ENCODE measurements at regions not wholly inside any gene's neighbourhood (a gene's known extent, or its start where the extent isn't known, plus 50 kb on each side); places are given as distances from the start of the nearest gene placed in this dataset.

GRCh38 chr20:52382933-52383332 lies 191.4 kb upstream of the ZFP64 start (continued):
- TF ChIP-seq CUX1 (IDR thresholded peaks at IDR 0.05; ENCODE audit: insufficient replicate concordance, low read depth, low read length), result no peak

GRCh38 chr20:52379723-52380336 lies 188.3 kb upstream of the ZFP64 start:
- POLR2A ChIA-PET, result no interaction called here
- Histone ChIP-seq H3K4me3 (no peak overlapping the region), H3K79me2 (ENCODE audit: control insufficient read depth, insufficient read depth, low read length) (no peaks in the 10 kb centered on the region), H3K36me3 (ENCODE audit: control insufficient read depth in 2 of 2, insufficient read depth in 2 of 2, low read length in 1 of 2) (no peaks in the 10 kb centered on the region), H3K9me3 (replicated peaks; ENCODE audit: control insufficient read depth, insufficient read depth, low read length) (no peaks in the 10 kb centered on the region), H3K4me1 (ENCODE audit: control insufficient read depth, insufficient read depth, low read length) (no peaks in the 10 kb centered on the region), H3K27me3 (replicated peaks in 1 of 2; ENCODE audit: control insufficient read depth in 2 of 2, insufficient read depth in 2 of 2, low read length in 1 of 2) (no peaks in the 10 kb centered on the region), H3K27ac (ENCODE audit: control insufficient read depth, insufficient read depth) (no peak overlapping the region), H3K4me2 (ENCODE audit: control insufficient read depth, insufficient read depth) (no peak overlapping the region), H3K9ac (ENCODE audit: control insufficient read depth, insufficient read depth, low read length) (no peak overlapping the region), H2AFZ (ENCODE audit: control insufficient read depth, low read depth, low read length) (no peak overlapping the region), H4K20me1 (ENCODE audit: control insufficient read depth, insufficient read depth) (no peaks in the 10 kb centered on the region)
- TF ChIP-seq RAD21 (IDR thresholded peaks at IDR 0.05; ENCODE audit: insufficient read depth, low read depth, low read length), result peak; percentile 65
- no peak for TF ChIP-seq MLLT1 (IDR thresholded peaks at IDR 0.05)
- no peak for TF ChIP-seq HDAC2 (IDR thresholded peaks at IDR 0.05)
- TF ChIP-seq, protein P1, sequence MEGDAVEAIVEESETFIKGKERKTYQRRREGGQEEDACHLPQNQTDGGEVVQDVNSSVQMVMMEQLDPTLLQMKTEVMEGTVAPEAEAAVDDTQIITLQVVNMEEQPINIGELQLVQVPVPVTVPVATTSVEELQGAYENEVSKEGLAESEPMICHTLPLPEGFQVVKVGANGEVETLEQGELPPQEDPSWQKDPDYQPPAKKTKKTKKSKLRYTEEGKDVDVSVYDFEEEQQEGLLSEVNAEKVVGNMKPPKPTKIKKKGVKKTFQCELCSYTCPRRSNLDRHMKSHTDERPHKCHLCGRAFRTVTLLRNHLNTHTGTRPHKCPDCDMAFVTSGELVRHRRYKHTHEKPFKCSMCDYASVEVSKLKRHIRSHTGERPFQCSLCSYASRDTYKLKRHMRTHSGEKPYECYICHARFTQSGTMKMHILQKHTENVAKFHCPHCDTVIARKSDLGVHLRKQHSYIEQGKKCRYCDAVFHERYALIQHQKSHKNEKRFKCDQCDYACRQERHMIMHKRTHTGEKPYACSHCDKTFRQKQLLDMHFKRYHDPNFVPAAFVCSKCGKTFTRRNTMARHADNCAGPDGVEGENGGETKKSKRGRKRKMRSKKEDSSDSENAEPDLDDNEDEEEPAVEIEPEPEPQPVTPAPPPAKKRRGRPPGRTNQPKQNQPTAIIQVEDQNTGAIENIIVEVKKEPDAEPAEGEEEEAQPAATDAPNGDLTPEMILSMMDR (IDR thresholded peaks at IDR 0.05 in 2 of 3, conservative IDR thresholded peaks at IDR 0.05 in 1 of 3; ENCODE audit: control insufficient read depth in 2 of 3, extremely low read depth in 1 of 3, insufficient read depth in 1 of 3, low read depth in 3 of 3, low read length in 3 of 3), result peak; percentile 82 to 92 (median 90)
- TF ChIP-seq POU2F2 (IDR thresholded peaks at IDR 0.05; ENCODE audit: borderline replicate concordance, low read depth, low read length), result no peak
- 0 out of 2 replicates have a peak, but pooled peaks have one; percentile 31 for TF ChIP-seq YY1 (IDR thresholded peaks at IDR 0.05; ENCODE audit: low read depth, low read length)
- TF ChIP-seq SMC3 (IDR thresholded peaks at IDR 0.05; ENCODE audit: borderline replicate concordance, low read length), result peak; percentile 84
- DNase-seq (ENCODE audit: low read depth, low spot score), result no peak
- no TSS peak for BruUV-seq (replicated peaks)
- no peak for ATAC-seq
- WGBS (ENCODE audit: insufficient coverage, insufficient replicate concordance, low lambda C conversion rate, missing lambda C conversion rate), result 31% methylated on average over 7 of the region's 7 CpGs
- RAD21 ChIA-PET (ENCODE audit: unreplicated experiment), result interaction anchor here (1.0 to 1.7 kb wide), 3 partner anchors 68 to 251 kb away, joined by 3 to 9 read pairs (median 5); no protein-coding TSS in a partner anchor
- peak; percentile 41 for FAIRE-seq
- CTCF ChIA-PET, result interaction anchor here (1.2 to 3.2 kb wide), 6 partner anchors 11 to 251 kb away, joined by 3 to 28 read pairs (median 6); no protein-coding TSS in a partner anchor
- SMC1A ChIA-PET (ENCODE audit: uncharacterized antibody, unreplicated experiment), result interaction anchor here (2.1 kb wide), 1 partner anchor 251 kb away, joined by 6 read pairs; no protein-coding TSS in a partner anchor
- intact Hi-C loops (cut with micrococcal nuclease; ENCODE audit: unreplicated experiment) (loop anchor here (1.0 to 5.0 kb wide), 4 partner anchors 67 to 738 kb away; no protein-coding TSS in a partner anchor), in situ Hi-C loops (cut with MboI) (loop anchor here (5.0 kb wide), 1 partner anchor 253 kb away; no protein-coding TSS in a partner anchor)

All from GM12878 (cell line).